NB4 (cell line): ENCODE measurements at regions not wholly inside any gene's neighbourhood (a gene's known extent, or its start where the extent isn't known, plus 50 kb on each side); places are given as distances from the start of the nearest gene placed in this dataset.
A peak's percentile ranks its signal among the peaks of the same experiment; 100 is the strongest.

Experiments
- DNase-seq: peaks from one replicate; pipeline ENCODE4 v3.0.0; 2010; ENCODE audit warnings: low read depth
- H3K4me3 ChIP-seq: one replicate; pipeline ENCODE4 v1.5.1; 2011; ENCODE audit warnings: mild to moderate bottlenecking, low read depth, low read length, moderate library complexity
- CTCF ChIP-seq: IDR thresholded peaks from one replicate; pipeline ENCODE4 v1.5.1; 2012; ENCODE audit warnings: low read depth, low read length
- MYC ChIP-seq: IDR thresholded peaks from 2 replicates; pipeline ENCODE4 v1.6.1; 2011; ENCODE audit warnings: low read depth, low read length
- POLR2A ChIP-seq: IDR thresholded peaks from 2 replicates; pipeline ENCODE4 v1.6.1; 2011; ENCODE audit warnings: mild to moderate bottlenecking; ENCODE audit not compliant: insufficient read length; ENCODE audit errors: extremely low read depth
- TF ChIP-seq, protein P1 (sequence below): IDR thresholded peaks from 2 replicates; pipeline ENCODE4 v1.6.1; 2011; ENCODE audit warnings: low read depth, low read length

DNA sequence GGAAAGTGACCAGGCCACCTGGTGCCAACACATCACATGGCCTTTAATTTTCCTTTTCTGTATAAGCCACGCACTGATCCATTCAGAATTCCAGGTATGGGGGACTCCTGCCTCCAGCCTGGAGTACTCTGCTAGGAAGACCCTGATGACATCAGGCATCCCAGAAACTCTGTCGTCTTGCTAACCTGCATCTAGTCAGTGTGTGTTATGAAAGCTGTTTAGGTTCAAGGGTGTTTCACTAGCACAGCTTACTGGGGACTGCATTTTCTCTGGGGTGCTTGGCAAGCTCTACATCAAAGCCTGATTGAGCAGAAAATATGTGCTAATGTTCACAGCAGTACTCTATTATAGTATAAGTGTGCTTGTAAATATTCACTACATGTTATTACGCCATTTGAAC is 100.6 kb upstream of the MGMT start:
- no peak overlapping the region for H3K4me3 ChIP-seq
- no peak for DNase-seq
- TF ChIP-seq MYC (no peak), POLR2A (no peak), CTCF (no peak)
- TF ChIP-seq, protein P1, sequence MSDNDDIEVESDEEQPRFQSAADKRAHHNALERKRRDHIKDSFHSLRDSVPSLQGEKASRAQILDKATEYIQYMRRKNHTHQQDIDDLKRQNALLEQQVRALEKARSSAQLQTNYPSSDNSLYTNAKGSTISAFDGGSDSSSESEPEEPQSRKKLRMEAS = no peak

DNA sequence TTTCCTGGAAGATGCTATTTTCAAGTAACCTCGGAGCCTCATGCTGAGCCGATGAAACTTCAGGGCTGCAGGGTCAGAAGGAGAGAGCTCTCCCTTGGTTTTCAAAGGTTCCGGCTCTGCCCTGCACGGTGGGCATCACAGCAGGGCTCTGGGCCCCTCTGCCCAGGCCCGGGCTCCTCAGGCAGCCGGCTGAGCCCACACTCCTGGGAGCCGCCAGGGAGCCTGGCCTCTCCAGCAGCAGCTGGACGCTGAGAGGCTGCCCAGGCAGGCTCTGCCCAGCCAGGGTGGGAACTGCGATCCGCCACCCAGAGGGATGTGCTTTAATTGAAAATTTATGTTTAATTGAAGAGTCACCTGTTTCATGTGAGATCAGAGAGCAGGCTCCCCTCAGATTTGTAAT is 97.5 kb upstream of the MGMT start:
- no peak overlapping the region for H3K4me3 ChIP-seq
- DNase-seq = no peak
- TF ChIP-seq POLR2A (no peak), CTCF (no peak), MYC (no peak)
- TF ChIP-seq, protein P1 = no peak

DNA sequence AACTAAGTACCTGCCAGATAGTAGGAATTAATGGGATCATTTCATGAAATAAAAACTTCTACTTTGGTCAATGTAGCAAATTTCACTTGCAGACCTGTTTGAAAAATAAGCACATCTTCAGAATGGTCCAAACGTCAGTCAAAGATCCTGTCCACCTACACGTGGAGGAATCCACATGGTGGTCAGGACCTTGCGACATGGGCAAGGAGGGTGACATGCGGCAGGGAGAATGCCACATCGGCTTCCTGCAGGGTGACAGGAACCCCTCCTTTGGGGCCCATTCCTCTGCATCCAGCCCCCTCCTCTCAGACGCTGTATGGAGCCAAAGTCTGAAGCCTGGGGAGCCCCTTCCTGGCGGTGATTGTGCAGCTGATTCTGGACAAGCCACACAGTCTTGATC is 95.5 kb upstream of the MGMT start:
- DNase-seq = no peak
- no peak overlapping the region for H3K4me3 ChIP-seq
- TF ChIP-seq MYC = no peak
- no peak for TF ChIP-seq POLR2A
- TF ChIP-seq, protein P1 = 0 out of 2 replicates have a peak, but pooled peaks have one; percentile 4

DNA sequence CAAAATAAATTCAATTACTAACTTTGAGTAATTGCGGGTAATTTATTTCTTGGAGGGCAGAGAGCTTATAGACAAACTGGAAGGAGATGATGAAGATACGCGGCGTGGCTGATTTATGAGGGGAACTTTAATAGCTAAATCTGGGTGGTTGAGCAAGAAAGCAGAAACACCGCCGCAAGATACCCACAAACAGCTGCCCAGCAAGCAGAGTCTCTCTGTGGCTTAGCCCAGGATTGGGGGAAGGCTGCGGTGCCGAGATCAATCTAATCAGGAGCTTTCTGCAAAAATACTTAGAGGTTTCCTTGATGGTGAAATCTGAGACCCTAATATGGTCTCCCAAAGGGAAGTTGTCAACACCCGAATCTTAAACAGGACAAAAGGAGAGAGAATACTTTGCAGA is 94.9 kb upstream of the MGMT start:
- H3K4me3 ChIP-seq = no peak overlapping the region
- TF ChIP-seq CTCF = no peak
- TF ChIP-seq, protein P1 = no peak
- TF ChIP-seq MYC = no peak
- no peak for TF ChIP-seq POLR2A
- peak; percentile 64 for DNase-seq

DNA sequence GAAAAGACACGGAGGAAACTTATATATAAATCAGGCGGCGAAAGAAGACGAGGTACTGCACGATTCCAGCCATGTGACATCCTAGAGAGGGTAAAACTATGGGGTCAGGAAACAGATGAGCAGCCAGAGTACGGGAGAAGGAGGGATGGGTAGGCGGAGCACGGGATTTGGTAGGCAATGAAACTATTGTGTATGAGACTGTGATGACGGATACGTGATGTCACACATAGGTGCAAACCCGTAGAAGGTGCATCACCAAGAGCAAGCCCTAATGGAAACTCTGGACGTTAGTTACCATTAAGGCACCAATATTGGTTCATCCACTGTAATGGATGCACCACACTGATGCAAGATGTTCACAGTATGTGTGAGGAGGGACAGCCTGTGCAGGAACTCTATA is 93.8 kb upstream of the MGMT start:
- no peak overlapping the region for H3K4me3 ChIP-seq
- DNase-seq = no peak
- TF ChIP-seq POLR2A = no peak
- TF ChIP-seq MYC = no peak
- no peak for TF ChIP-seq CTCF
- TF ChIP-seq, protein P1 = no peak

GRCh38 chr10:129373718-129374117 is 93.3 kb upstream of the MGMT start:
- TF ChIP-seq MYC (no peak), POLR2A (no peak), CTCF (no peak)
- TF ChIP-seq, protein P1 = no peak
- H3K4me3 ChIP-seq = no peak overlapping the region
- DNase-seq = no peak
